Stimulated activated effector memory CD8-positive, alpha-beta T cell treated with anti-CD3 and anti-CD28 coated beads, Interleukin-12 subunit alpha, Interleukin-12 subunit beta, amount 100 ng/mL, for 72 hours (primary cell): ENCODE measurements at regions not wholly inside any gene's neighbourhood (a gene's known extent, or its start where the extent isn't known, plus 50 kb on each side); places are given as distances from the start of the nearest gene placed in this dataset.

Experiments
- ATAC-seq: fragments of 150-1000 bp; cut with Tn5 transposase; 2 replicates; pipeline ENCODE4 v1.10.0; 2021
- DNase-seq, 2 donors: peaks; one replicate each; pipeline ENCODE4 v3.0.0; 2021 to 2022; ENCODE audit warnings: low spot score in 2 of 2
- H3K27ac Mint-ChIP-seq: one replicate; pipeline ENCODE4 v1.8.0; 2022; ENCODE audit warnings: mild to moderate bottlenecking, mixed read lengths
- H3K36me3 Mint-ChIP-seq: one replicate; pipeline ENCODE4 v1.8.0; 2022; ENCODE audit warnings: mild to moderate bottlenecking, mixed read lengths
- H3K4me1 Mint-ChIP-seq: one replicate; pipeline ENCODE4 v1.8.0; 2022; ENCODE audit warnings: mixed read lengths
- H3K4me3 Mint-ChIP-seq: one replicate; pipeline ENCODE4 v1.8.0; 2022; ENCODE audit warnings: mild to moderate bottlenecking, mixed read lengths
- H3K9me3 Mint-ChIP-seq: one replicate; pipeline ENCODE4 v1.8.0; 2022; ENCODE audit warnings: mixed read lengths

- Mint-ChIP-seq H3K4me3 (no peak overlapping the region), H3K4me1 (no peaks in the 10 kb centered on the region), H3K9me3 (peaks cover 16% of the 10 kb centered on the region), H3K27ac (no peak overlapping the region), H3K36me3 (no peaks in the 10 kb centered on the region)
- DNase-seq, result no peak
- no peak for ATAC-seq
Observed at GRCh38 chr4:175412746-175413145, 399.3 kb downstream of the GPM6A start.

- peaks cover 16% of the 10 kb centered on the region for H3K9me3 Mint-ChIP-seq
Observed at GRCh38 chr4:175413561-175413960, 398.5 kb downstream of the GPM6A start.

GRCh38 chr4:175414602-175415001 lies 397.5 kb downstream of the GPM6A start:
- Mint-ChIP-seq H3K9me3 (peaks cover 16% of the 10 kb centered on the region), H3K27ac (no peak overlapping the region), H3K4me3 (no peak overlapping the region), H3K36me3 (no peaks in the 10 kb centered on the region), H3K4me1 (no peaks in the 10 kb centered on the region)
- ATAC-seq (no peak), DNase-seq (no peak)

More at GRCh38 chr4:175413561-175413960, 398.5 kb downstream of the GPM6A start:
- H3K4me1 Mint-ChIP-seq, result no peaks in the 10 kb centered on the region
- no peak overlapping the region for H3K27ac Mint-ChIP-seq
- no peaks in the 10 kb centered on the region for H3K36me3 Mint-ChIP-seq
- ATAC-seq (no peak), DNase-seq (no peak)
- no peak overlapping the region for H3K4me3 Mint-ChIP-seq

- no peak overlapping the region for H3K27ac Mint-ChIP-seq
- H3K9me3 Mint-ChIP-seq, result peaks cover 9% of the 10 kb centered on the region
- ATAC-seq, result no peak
- no peak overlapping the region for H3K4me3 Mint-ChIP-seq
- no peaks in the 10 kb centered on the region for H3K4me1 Mint-ChIP-seq
- no peak for DNase-seq
- no peaks in the 10 kb centered on the region for H3K36me3 Mint-ChIP-seq
Observed at GRCh38 chr4:175418516-175418915, 393.5 kb downstream of the GPM6A start.

GRCh38 chr4:175419236-175419718 lies 392.8 kb downstream of the GPM6A start:
- Mint-ChIP-seq H3K36me3 (no peaks in the 10 kb centered on the region), H3K4me3 (no peak overlapping the region), H3K4me1 (no peaks in the 10 kb centered on the region), H3K9me3 (peaks cover 8% of the 10 kb centered on the region), H3K27ac (no peak overlapping the region)
- ATAC-seq (no peak), DNase-seq (no peak)

GRCh38 chr4:175421506-175421905 lies 390.6 kb downstream of the GPM6A start:
- no peaks in the 10 kb centered on the region for H3K36me3 Mint-ChIP-seq
- H3K4me1 Mint-ChIP-seq, result no peaks in the 10 kb centered on the region
- no peak overlapping the region for H3K27ac Mint-ChIP-seq
- H3K9me3 Mint-ChIP-seq, result no peaks in the 10 kb centered on the region
- ATAC-seq, result no peak
- DNase-seq, result no peak
- no peak overlapping the region for H3K4me3 Mint-ChIP-seq

GRCh38 chr4:175422331-175422730 lies 389.7 kb downstream of the GPM6A start:
- Mint-ChIP-seq H3K36me3 (no peaks in the 10 kb centered on the region), H3K4me1 (no peaks in the 10 kb centered on the region), H3K27ac (no peak overlapping the region), H3K9me3 (no peaks in the 10 kb centered on the region), H3K4me3 (no peak overlapping the region)
- DNase-seq (no peak), ATAC-seq (no peak)

- Mint-ChIP-seq H3K4me1 (no peaks in the 10 kb centered on the region), H3K27ac (no peak overlapping the region), H3K9me3 (no peaks in the 10 kb centered on the region), H3K4me3 (no peak overlapping the region), H3K36me3 (no peaks in the 10 kb centered on the region)
- DNase-seq (no peak), ATAC-seq (no peak)
Observed at GRCh38 chr4:175424111-175424510, 388.0 kb downstream of the GPM6A start.

- DNase-seq (no peak), ATAC-seq (no peak)
- Mint-ChIP-seq H3K4me1 (no peaks in the 10 kb centered on the region), H3K36me3 (no peaks in the 10 kb centered on the region), H3K4me3 (no peak overlapping the region), H3K9me3 (no peaks in the 10 kb centered on the region), H3K27ac (no peak overlapping the region)
Observed at GRCh38 chr4:175427751-175428150, 384.3 kb downstream of the GPM6A start.

- Mint-ChIP-seq H3K27ac (no peak overlapping the region), H3K4me3 (no peak overlapping the region), H3K36me3 (no peaks in the 10 kb centered on the region), H3K9me3 (no peaks in the 10 kb centered on the region), H3K4me1 (no peaks in the 10 kb centered on the region)
- DNase-seq (no peak), ATAC-seq (no peak)
Observed at GRCh38 chr4:175431694-175432093, 380.4 kb downstream of the GPM6A start.

GRCh38 chr4:175435381-175435783 lies 376.7 kb downstream of the GPM6A start:
- Mint-ChIP-seq H3K4me1 (no peaks in the 10 kb centered on the region), H3K4me3 (no peak overlapping the region), H3K36me3 (no peaks in the 10 kb centered on the region), H3K27ac (no peak overlapping the region), H3K9me3 (peaks cover 6% of the 10 kb centered on the region)
- DNase-seq, result no peak
- no peak for ATAC-seq

GRCh38 chr4:175436196-175436595 lies 375.9 kb downstream of the GPM6A start:
- ATAC-seq (no peak), DNase-seq (no peak)
- peaks cover 6% of the 10 kb centered on the region for H3K9me3 Mint-ChIP-seq
- H3K4me1 Mint-ChIP-seq, result no peaks in the 10 kb centered on the region
- no peak overlapping the region for H3K4me3 Mint-ChIP-seq
- no peaks in the 10 kb centered on the region for H3K36me3 Mint-ChIP-seq
- H3K27ac Mint-ChIP-seq, result no peak overlapping the region

GRCh38 chr4:175440786-175441185 lies 371.3 kb downstream of the GPM6A start:
- DNase-seq (no peak), ATAC-seq (no peak)
- no peaks in the 10 kb centered on the region for H3K36me3 Mint-ChIP-seq
- no peak overlapping the region for H3K27ac Mint-ChIP-seq
- H3K4me1 Mint-ChIP-seq, result no peaks in the 10 kb centered on the region
- H3K9me3 Mint-ChIP-seq, result peaks cover 9% of the 10 kb centered on the region
- no peak overlapping the region for H3K4me3 Mint-ChIP-seq

- DNase-seq (no peak), ATAC-seq (no peak)
- H3K9me3 Mint-ChIP-seq, result peaks cover 9% of the 10 kb centered on the region
- no peak overlapping the region for H3K27ac Mint-ChIP-seq
- no peaks in the 10 kb centered on the region for H3K4me1 Mint-ChIP-seq
- H3K4me3 Mint-ChIP-seq, result no peak overlapping the region
- no peaks in the 10 kb centered on the region for H3K36me3 Mint-ChIP-seq
Observed at GRCh38 chr4:175441256-175441655, 370.8 kb downstream of the GPM6A start.

GRCh38 chr4:175443547-175443946 lies 368.5 kb downstream of the GPM6A start:
- DNase-seq, result no peak
- H3K9me3 Mint-ChIP-seq, result peaks cover 2% of the 10 kb centered on the region

GRCh38 chr4:175444512-175444911 lies 367.6 kb downstream of the GPM6A start:
- Mint-ChIP-seq H3K9me3 (peaks cover 2% of the 10 kb centered on the region), H3K36me3 (no peaks in the 10 kb centered on the region), H3K4me1 (no peaks in the 10 kb centered on the region), H3K27ac (no peak overlapping the region), H3K4me3 (no peak overlapping the region)
- ATAC-seq (no peak), DNase-seq (no peak)

More at GRCh38 chr4:175443547-175443946, 368.5 kb downstream of the GPM6A start:
- H3K4me1 Mint-ChIP-seq, result no peaks in the 10 kb centered on the region
- H3K27ac Mint-ChIP-seq, result no peak overlapping the region
- ATAC-seq, result no peak
- no peaks in the 10 kb centered on the region for H3K36me3 Mint-ChIP-seq
- no peak overlapping the region for H3K4me3 Mint-ChIP-seq

- DNase-seq (no peak), ATAC-seq (no peak)
- H3K4me1 Mint-ChIP-seq, result no peaks in the 10 kb centered on the region
- peaks cover 2% of the 10 kb centered on the region for H3K9me3 Mint-ChIP-seq
- H3K36me3 Mint-ChIP-seq, result no peaks in the 10 kb centered on the region
- no peak overlapping the region for H3K27ac Mint-ChIP-seq
- no peak overlapping the region for H3K4me3 Mint-ChIP-seq
Observed at GRCh38 chr4:175447016-175447415, 365.0 kb downstream of the GPM6A start.
